ENCODE measurements at regions not wholly inside any gene's neighbourhood (a gene's known extent, or its start where the extent isn't known, plus 50 kb on each side); places are given as distances from the start of the nearest gene placed in this dataset.

DNA sequence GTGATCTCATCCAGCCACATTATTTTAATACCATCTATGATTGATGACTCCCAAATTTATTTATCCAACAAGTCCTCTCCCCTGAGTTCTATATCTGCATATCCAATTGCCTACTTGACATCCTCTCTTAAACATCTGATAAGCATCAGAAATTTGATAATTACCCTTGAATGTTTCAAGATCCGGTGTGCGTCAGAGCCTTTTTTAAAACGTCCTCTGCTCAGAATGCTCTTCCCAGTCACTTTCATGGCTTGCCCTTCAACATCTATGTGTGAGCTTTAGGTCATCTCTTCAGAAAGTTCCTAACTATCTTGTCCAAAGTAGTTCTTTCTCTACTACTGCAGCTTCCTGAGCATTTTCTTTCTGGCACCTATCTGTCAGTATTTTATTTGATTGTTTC, 364.3 kb downstream of the PLPP3 start:
- DNase-seq: no peak

DNA sequence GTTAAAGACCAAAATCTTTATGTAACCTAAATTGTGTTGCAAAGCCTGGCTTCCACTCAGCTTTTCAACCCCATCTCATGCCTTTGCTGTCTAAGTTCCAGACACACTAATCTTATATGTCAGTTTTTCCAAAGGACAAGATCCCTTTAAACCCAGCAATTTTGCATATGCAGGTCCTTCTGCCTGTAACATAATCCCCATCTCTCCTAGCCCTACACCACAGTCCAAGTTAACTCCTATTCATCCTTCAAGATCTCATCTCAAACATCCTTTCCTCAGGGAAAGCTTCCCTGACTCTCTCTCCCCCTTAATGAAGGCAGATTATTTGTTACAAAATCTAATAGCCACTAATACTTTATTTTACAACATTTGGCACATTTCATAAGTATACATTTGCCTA, 366.3 kb downstream of the PLPP3 start:
- no peak for DNase-seq

GRCh38 chr1:56212143-56212542, 367.2 kb downstream of the PLPP3 start:
- no peak for DNase-seq

GRCh38 chr1:56206391-56206790, 373.0 kb downstream of the PLPP3 start:
- no peak for DNase-seq

DNA sequence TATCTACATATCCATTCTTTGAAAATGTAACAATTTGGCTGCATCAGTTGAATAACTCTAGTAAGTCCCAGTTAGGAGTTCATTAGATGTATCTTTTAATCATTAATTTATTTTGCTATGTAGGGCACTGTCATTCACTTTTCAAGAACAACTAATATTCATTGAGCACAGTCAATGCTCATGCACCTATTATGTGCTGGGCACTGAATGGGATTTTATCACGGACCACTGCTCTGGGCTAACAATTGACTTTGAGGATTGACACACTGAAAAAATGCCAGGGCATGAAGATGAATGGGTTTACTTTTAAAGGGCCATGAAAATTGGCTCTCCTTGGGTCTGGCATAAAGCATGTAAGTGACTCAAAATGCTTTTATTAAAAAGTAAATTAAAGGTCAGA, 375.2 kb downstream of the PLPP3 start:
- DNase-seq: no peak

- DNase-seq: no peak
Measured at GRCh38 chr1:56202796-56203492, 376.4 kb downstream of the PLPP3 start.

GRCh38 chr1:56202186-56202585, 377.2 kb downstream of the PLPP3 start:
- DNase-seq: no peak

GRCh38 chr1:56200896-56201295, 378.5 kb downstream of the PLPP3 start:
- no peak for DNase-seq

GRCh38 chr1:56200442-56200841, 378.9 kb downstream of the PLPP3 start:
- peak; percentile 5 for DNase-seq

DNA sequence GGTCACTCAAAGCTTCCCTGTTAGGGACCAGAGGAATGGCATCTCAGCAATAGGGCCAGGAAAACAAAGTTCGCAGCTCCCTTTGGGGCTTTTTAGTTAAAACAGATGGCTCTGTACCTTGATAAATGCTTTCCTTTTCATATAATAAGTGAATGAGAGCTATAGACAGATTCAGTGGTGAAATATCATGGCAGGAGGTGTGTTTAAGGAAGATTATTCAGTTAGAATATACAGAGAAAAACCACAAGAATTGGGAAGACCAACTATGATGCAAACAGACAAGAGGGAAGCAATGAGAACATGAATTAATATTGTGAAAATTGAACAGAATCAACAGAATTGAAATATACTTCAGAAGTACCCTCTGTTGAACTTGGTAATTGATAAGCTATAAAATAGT, 379.4 kb downstream of the PLPP3 start:
- DNase-seq: no peak

GRCh38 chr1:56199061-56199460, 380.3 kb downstream of the PLPP3 start:
- no peak for DNase-seq

GRCh38 chr1:56197946-56198345, 381.4 kb downstream of the PLPP3 start:
- DNase-seq: no peak

GRCh38 chr1:56196839-56197238, 382.5 kb downstream of the PLPP3 start:
- DNase-seq: no peak

DNA sequence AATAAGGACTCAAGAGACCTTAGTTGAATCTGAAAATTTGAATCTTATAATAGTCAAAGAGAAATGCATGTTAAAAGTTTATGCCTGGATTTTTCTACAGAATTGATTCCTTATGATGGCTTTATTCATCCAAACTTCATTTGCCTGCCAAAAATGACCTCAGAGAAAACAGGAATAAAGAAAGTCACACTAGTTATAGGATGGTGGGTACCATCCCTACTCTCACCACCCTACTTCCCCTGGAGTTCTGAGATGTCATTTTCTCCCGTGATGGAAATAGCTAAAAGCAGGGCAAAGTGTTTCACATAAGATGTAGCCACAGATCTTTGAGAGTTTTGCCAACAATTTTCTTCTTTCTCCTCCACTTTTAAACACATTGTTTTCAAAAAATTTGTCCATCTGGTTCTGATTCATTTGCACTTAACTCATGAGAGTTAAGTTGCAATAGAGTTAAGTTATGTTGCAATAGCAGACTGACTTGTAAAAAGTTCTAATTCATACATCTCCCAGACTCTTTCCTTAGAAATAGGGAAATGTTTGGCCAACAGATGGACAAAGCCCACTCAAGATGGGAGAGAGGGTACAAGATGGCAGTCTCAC, 384.6 kb downstream of the PLPP3 start:
- DNase-seq: no peak

DNA sequence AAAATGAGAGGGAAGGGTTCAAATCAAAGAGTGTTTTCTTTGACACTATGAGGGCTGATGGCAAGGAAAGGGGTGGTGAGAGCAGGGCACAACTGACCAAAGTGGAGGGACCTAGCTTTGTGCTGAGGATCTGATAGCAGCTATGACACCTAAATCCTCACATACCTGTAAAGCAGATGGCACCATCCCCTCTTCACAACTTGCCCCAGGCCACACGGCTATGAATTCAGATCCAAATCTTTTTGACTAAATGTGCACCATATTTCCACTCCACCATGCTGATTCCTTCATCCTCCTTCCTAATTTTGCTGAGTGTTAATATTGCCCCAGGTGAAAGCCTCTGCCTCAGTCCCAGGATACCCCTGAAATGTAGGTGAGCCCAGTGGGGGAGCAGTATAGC, 385.7 kb downstream of the PLPP3 start:
- DNase-seq: no peak

DNA sequence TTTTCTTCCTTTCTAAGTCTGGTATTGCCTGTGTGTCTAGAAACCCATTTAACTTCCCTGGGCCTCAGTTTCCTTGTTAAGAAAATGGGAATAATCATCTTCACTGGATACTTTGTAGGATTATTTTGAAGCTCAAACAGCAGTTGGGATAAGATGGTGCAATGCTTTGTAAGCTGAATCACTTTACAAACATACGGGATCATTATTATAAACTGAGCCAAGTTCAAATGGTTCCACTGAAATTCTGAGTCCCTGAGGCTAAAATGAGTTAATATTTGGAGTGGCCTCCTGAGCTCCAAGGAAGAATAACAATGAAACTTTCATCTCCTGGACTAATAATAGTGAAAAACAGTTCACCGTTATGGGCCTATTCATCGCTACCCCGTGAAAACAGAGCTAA, 388.0 kb downstream of the PLPP3 start:
- DNase-seq: no peak

DNA sequence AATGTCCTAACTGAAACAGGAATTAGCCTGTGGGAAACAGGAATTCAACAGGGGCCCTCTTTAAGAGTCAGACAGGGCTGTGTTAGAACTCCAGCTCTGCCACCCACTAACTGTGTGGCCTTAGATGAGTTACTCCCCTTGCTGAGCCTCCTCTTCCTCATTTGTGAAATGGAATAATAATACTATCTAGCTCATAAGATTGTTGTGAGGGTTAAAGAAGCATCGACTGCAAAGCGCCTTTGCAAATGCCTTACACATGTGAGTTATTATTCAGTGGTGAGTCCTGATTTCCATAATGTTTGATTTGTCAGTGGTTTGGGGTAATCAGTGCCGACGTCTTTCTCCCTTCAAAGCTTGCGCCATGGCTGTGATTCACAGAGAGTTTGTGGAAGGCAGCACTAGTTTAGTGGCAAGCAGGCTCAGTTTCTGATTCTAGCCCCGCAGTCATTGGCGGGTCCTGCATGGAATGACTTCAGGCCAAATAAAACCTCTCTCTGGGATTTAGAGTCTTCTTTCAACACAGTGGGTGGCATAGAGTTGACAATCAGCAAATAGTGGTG, 388.5 kb downstream of the PLPP3 start:
- DNase-seq: no peak

- DNase-seq: no peak
Measured at GRCh38 chr1:56189946-56190805, 389.2 kb downstream of the PLPP3 start.

- DNase-seq: no peak
Measured at GRCh38 chr1:56189454-56189853, 389.9 kb downstream of the PLPP3 start.

GRCh38 chr1:56188855-56189254, 390.5 kb downstream of the PLPP3 start:
- DNase-seq: no peak

DNA sequence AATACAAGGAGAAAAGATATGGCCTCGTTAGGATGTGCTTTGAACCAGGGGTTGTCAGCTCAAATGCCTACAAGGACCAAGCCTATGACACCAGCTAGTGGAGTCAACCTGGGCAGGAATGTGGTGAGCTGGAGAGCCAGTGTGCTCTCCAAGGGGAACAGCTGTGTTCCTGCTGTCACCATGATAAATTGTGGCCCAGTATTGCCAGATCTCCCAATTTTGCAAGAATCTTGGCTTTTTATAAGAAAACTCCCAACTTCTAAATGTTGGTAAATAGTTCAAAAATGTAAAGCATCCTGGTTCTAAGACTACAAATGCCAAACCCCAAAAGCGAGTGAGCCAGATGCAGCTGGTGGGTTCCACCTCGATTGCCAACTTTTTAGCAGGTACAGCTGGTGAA, 391.1 kb downstream of the PLPP3 start:
- DNase-seq: no peak

DNA sequence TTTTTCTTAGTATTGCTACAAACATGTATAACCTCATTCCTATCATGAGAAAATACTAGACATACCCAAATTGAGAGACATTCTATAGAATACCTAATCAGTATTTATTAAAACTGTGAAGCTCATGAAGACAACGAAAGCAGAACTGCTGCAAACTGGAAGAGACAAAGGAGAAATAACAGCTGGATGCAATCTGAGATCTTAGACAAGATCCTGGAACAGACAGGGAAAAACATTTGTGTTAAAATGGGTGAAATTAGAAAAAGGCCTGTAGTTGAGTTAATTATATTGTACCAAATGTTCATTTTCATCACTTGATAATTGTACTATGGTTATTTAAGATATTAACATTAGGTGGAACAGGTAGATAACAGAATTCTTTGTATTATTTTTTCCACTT, 392.0 kb downstream of the PLPP3 start:
- peak; percentile 24 for DNase-seq

GRCh38 chr1:56185493-56185892, 393.9 kb downstream of the PLPP3 start:
- no peak for DNase-seq

- DNase-seq: no peak
Measured at GRCh38 chr1:56183151-56183550, 396.2 kb downstream of the PLPP3 start.
